Muscle of leg (tissue), 3 donors: ENCODE measurements at regions not wholly inside any gene's neighbourhood (a gene's known extent, or its start where the extent isn't known, plus 50 kb on each side); places are given as distances from the start of the nearest gene placed in this dataset.
A peak's percentile ranks its signal among the peaks of the same experiment; 100 is the strongest.

ENCODE experiments used
- DNase-seq: peaks from one replicate; pipeline ENCODE4 v3.0.0; 2013
- H3K27ac ChIP-seq: one replicate; pipeline ENCODE4 v1.5.1; 2013; ENCODE audit warnings: mild to moderate bottlenecking, low read length, control low read depth
- H3K27me3 ChIP-seq: one replicate; pipeline ENCODE4 v1.6.1; 2013; ENCODE audit warnings: low read length; ENCODE audit not compliant: control insufficient read depth, insufficient read depth
- H3K36me3 ChIP-seq: one replicate; pipeline ENCODE4 v1.6.1; 2013; ENCODE audit warnings: low read length; ENCODE audit not compliant: control insufficient read depth, insufficient read depth
- H3K4me1 ChIP-seq: one replicate; pipeline ENCODE4 v1.6.1; 2013; ENCODE audit warnings: low read length; ENCODE audit not compliant: control insufficient read depth, insufficient read depth
- H3K4me3 ChIP-seq: one replicate; pipeline ENCODE4 v1.5.1; 2013; ENCODE audit warnings: low read length, control low read depth
- H3K9me3 ChIP-seq: replicated peaks from 2 replicates; pipeline ENCODE4 v1.6.1; 2013; ENCODE audit warnings: low read depth, low read length; ENCODE audit not compliant: control insufficient read depth
- WGBS: methylation state at CpG from one replicate; pipeline ENCODE4 v1.1.5; 2013; ENCODE audit warnings: missing lambda C conversion rate; ENCODE audit not compliant: insufficient coverage; 5-methylcytosine and 5-hydroxymethylcytosine counted together

DNA sequence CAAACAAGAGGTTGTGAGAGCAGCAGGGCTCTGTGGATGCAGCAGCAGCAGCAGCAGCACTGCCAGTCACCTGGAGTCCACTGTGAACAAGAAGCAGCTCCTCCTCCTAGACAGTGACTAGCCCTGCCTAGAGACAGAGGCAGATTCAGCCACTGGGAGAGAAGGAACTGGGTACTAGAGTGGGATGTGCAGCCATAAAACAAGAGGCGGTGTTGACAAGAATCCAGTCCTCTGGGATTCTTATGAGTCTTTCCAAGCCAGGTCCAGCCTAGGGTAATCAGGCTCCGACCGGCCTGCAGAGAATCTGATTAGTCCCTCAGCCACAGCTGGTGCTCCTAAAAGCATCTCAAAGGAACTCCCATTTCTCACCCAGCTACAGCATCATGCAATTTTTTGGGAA lies 83.9 kb upstream of the USP47 start:
- WGBS, result 40% methylated on average over 1 of the region's 3 CpGs
- no peaks in the 10 kb centered on the region for H3K36me3 ChIP-seq
- H3K4me1 ChIP-seq, result no peaks in the 10 kb centered on the region
- H3K4me3 ChIP-seq, result no peak overlapping the region
- peak; percentile 43 for DNase-seq
- peaks cover 34% of the 10 kb centered on the region for H3K27me3 ChIP-seq
- no peak overlapping the region for H3K27ac ChIP-seq
- H3K9me3 ChIP-seq, result no peaks in the 10 kb centered on the region

DNA sequence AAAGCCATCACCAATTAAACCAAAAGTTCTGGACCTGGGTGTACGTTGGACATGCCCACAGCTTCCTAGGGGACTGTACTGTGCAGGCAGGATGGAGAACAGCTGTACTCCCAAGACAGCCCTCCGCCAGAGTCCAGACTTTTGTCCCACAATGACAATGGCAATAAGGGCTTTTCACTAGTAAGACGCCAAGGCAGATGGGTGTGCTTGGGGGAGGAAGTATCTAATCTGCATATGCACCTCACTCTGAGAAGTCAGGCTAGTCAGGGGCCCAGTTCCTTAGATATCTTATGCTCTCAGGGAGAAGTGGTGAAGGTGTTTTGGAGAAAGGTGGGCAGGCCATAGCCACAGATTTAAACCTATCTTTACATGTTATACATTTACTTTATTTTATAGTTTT lies 85.1 kb upstream of the USP47 start:
- Histone ChIP-seq H3K4me1 (no peaks in the 10 kb centered on the region), H3K9me3 (no peaks in the 10 kb centered on the region), H3K4me3 (no peak overlapping the region), H3K27me3 (peaks cover 34% of the 10 kb centered on the region), H3K36me3 (no peaks in the 10 kb centered on the region), H3K27ac (no peak overlapping the region)
- 57% methylated on average over 1 of the region's 3 CpGs for WGBS
- no peak for DNase-seq

DNA sequence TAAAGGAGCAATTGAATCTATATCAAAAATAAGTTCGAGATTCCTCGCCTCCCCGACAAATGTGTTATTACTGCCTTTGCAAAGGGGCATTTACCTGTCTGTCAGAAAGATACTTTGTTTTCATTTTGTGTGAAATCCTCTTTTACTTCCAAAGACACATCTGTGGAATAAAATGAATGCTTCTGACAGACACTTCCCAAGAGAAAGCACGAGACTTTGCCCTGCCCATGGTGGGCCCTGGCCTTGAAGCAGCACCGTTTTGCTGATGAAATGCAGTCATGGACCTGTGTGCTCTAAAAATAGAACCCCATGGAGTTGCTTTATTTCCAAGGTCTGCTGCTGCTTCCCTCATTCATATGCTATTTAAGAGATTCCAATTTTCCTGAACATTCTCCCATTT lies 85.9 kb upstream of the USP47 start:
- Histone ChIP-seq H3K36me3 (no peaks in the 10 kb centered on the region), H3K27me3 (peaks cover 33% of the 10 kb centered on the region), H3K9me3 (no peaks in the 10 kb centered on the region), H3K27ac (no peak overlapping the region), H3K4me3 (no peak overlapping the region), H3K4me1 (no peaks in the 10 kb centered on the region)
- WGBS, result 83% methylated on average over 3 of the region's 5 CpGs
- no peak for DNase-seq

DNA sequence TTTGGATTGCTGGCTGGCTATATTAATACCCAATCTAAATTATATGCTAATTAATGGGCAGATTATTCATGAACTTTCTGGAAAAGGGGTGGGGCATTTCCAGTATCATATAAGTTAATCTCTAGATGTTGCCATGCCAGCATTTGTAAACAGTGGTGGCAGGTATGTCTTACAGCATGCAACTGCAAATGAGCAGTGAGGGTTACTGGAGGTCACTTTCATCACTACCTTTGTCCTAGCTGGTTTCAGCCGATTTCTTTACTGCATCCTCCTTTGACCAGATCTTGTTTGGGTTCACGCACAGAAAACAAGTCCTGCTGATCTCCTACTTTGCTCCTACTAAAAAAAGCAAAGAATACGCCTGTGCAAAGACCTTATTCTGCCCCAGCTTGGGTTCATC lies 89.1 kb upstream of the USP47 start:
- WGBS, result 85% methylated on average over 3 of the region's 3 CpGs
- Histone ChIP-seq H3K4me3 (no peak overlapping the region), H3K36me3 (no peaks in the 10 kb centered on the region), H3K27ac (no peak overlapping the region), H3K4me1 (no peaks in the 10 kb centered on the region), H3K9me3 (no peaks in the 10 kb centered on the region), H3K27me3 (peaks cover 28% of the 10 kb centered on the region)
- no peak for DNase-seq

DNA sequence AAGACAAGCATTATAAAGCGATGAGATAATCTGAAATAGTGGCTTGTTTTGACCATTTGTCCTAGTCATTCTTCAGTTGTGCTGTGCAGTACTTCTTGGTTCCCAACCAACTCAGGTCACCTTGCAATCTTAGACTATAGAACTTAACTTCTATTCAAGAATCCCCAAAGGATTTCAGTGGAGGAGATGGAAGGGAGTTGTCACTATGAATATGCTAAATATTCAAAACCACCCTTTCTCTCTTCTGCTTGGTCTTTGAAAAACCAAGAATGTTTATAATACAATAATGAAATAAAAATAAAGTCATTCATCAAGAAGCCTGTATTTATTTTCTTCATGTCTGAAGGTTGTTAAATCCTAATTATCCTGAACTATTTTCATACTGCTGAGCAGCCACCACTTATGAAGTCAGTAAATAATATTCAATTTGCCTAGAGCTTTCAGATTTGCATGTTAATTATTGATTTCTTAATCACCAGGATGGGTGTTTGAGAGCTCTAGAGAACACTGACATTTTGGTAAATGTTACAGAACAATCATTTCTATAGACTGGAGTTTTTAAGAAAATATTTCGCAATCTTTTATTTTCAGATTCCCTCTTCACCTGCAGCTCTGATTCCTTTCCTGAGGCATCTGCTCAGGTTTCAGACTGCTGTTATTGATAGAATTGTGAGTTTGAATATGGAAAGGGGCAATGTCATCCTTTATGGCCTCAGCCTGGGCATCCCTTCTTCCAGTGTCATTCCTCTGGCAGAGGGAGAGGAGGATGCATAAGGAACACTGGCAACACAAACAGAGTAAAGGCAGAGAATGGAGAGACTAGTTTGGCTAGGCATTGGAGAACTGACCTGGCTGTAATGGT lies 91.5 kb upstream of the USP47 start:
- H3K4me1 ChIP-seq, result no peaks in the 10 kb centered on the region
- WGBS, result no CpG with 5 or more reads among the region's 2 CpGs
- no peaks in the 10 kb centered on the region for H3K36me3 ChIP-seq
- no peak for DNase-seq
- no peak overlapping the region for H3K4me3 ChIP-seq
- H3K27ac ChIP-seq, result no peak overlapping the region
- H3K27me3 ChIP-seq, result peaks cover 20% of the 10 kb centered on the region
- no peaks in the 10 kb centered on the region for H3K9me3 ChIP-seq

DNA sequence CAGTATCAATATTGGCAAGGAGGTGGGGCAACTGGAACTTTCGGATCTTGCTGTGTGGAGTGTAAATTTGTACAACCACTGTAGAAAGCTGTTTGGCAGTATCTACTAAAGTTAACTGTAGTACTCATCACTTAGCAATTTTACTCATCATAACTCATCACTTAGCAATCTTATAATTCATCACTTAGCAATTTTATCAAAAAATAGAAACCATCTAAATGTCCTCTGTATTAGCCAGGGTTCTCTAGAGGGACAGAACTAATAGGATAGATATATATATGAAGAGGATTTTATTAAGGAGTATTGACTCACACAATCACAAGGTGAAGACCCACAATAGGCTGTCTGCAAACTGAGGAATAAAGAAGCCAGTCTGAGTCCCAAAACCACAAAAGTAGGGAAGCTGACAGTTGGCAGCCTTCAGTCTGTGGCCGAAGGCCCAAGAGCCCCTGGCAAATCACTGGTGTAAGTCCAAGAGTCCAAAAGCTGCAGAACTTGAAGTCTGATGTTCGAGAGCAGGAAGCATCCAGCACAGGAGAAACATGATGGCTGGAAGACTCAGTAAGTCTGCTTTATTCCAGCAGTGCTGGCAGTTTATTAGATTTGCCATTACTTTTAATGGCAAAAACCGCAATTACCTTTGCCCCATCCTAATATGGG lies 92.9 kb upstream of the USP47 start:
- Histone ChIP-seq H3K4me1 (no peaks in the 10 kb centered on the region), H3K27ac (no peak overlapping the region), H3K36me3 (no peaks in the 10 kb centered on the region), H3K4me3 (no peak overlapping the region), H3K9me3 (no peaks in the 10 kb centered on the region), H3K27me3 (peaks cover 13% of the 10 kb centered on the region)
- whole genome bisulfite sequencing, result 72% methylated on average over 2 of the region's 4 CpGs
- no peak for DNase-seq

DNA sequence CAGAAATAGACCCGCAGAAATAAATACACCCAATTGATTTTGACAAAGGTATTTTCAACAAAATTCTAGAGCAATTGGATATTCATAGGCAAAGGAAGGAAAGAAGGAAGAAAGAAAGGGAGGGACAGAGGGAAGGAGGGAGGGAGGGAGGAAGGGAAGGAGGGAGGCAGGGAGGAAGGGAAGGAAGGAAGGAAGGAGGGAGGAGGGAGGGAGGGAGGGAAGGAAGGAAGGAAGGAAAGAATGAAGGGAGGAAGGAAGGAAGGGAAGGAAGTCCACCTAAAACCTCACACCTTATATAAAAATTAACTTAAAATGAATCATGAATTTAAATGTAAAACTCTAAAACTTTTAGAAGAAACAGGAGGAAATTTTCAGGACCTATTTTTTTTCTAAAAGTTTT lies 94.2 kb upstream of the USP47 start:
- no peaks in the 10 kb centered on the region for H3K36me3 ChIP-seq
- H3K27me3 ChIP-seq, result peaks cover 6% of the 10 kb centered on the region
- DNase-seq, result no peak
- no peaks in the 10 kb centered on the region for H3K4me1 ChIP-seq
- WGBS, result no CpG with 5 or more reads among the region's 1 CpG
- no peaks in the 10 kb centered on the region for H3K9me3 ChIP-seq
- no peak overlapping the region for H3K4me3 ChIP-seq
- no peak overlapping the region for H3K27ac ChIP-seq

DNA sequence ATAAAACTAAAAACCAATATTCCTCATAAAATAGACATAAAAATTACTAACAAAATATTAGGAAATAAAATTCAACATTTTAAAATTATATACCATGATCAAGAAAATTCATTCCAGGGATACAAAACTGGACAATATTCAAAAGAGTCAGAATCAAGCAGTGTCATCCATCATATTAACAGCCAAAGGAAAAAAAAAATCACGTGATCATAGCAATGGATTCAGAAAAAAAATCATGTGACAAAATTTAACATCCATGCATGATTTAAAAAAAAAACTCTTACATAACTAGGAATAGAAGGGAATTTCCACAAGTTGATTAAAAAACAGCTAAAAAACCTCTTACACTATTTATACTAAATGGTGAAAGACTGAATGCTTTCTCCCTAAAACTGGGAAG lies 95.3 kb upstream of the USP47 start:
- no CpG with 5 or more reads among the region's 1 CpG for WGBS
- H3K27me3 ChIP-seq, result peaks cover 4% of the 10 kb centered on the region
- no peaks in the 10 kb centered on the region for H3K36me3 ChIP-seq
- H3K27ac ChIP-seq, result no peak overlapping the region
- no peak for DNase-seq
- no peaks in the 10 kb centered on the region for H3K4me1 ChIP-seq
- no peaks in the 10 kb centered on the region for H3K9me3 ChIP-seq
- H3K4me3 ChIP-seq, result no peak overlapping the region

DNA sequence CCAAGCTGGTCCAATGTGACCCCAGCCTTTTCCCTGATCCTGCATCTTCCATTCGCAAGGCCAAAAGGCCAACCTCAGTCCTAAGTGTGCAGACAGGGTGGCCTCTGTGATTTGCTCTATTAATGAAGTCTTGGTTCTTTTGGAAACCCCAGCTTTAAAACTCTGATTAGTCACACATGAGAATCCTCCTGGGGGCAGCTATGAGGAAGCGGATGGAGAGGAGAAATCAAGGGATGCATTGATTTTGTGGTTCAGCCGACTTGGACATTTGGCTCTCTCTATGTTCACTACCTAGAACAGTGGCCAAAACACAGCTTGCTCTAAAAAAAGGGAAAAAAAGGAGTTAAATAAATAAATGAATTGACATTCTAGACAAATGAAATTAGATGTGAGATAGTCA lies 98.6 kb upstream of the USP47 start:
- WGBS, result 100% methylated on average over 1 of the region's 3 CpGs
- no peaks in the 10 kb centered on the region for H3K36me3 ChIP-seq
- H3K27ac ChIP-seq, result no peak overlapping the region
- no peaks in the 10 kb centered on the region for H3K4me1 ChIP-seq
- no peaks in the 10 kb centered on the region for H3K9me3 ChIP-seq
- H3K4me3 ChIP-seq, result no peak overlapping the region
- DNase-seq, result no peak
- H3K27me3 ChIP-seq, result no peaks in the 10 kb centered on the region

DNA sequence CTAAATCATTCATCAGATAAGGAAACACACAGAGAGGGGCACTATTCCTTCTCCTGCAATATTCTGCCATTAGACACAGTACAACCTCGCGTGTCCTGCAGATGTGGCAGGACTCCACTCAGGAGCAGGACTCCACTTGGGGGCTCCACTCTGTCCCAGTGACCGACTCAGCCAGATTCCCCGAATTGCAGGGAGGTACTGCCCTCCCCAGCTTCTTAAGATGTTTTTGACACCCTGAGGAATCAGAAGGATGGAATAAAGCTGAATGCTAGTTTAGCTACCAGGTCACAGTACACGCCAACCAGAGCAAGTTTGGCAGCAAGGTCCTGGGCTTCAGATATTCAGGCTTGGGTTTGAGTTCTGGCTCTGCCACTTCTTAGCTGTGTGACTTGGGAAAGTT lies 99.3 kb upstream of the USP47 start:
- 100% methylated on average over 2 of the region's 5 CpGs for WGBS
- no peak overlapping the region for H3K4me3 ChIP-seq
- no peaks in the 10 kb centered on the region for H3K4me1 ChIP-seq
- no peaks in the 10 kb centered on the region for H3K9me3 ChIP-seq
- no peak overlapping the region for H3K27ac ChIP-seq
- no peaks in the 10 kb centered on the region for H3K27me3 ChIP-seq
- no peaks in the 10 kb centered on the region for H3K36me3 ChIP-seq
- DNase-seq, result no peak
